GM18505 (cell line): ENCODE measurements at regions not wholly inside any gene's neighbourhood (a gene's known extent, or its start where the extent isn't known, plus 50 kb on each side); places are given as distances from the start of the nearest gene placed in this dataset.

ENCODE experiments used
- ATAC-seq: cut with Tn5 transposase; IDR thresholded peaks from one replicate; pipeline ENCODE4 v1.9.1; 2021; ENCODE audit not compliant: unreplicated experiment
- POLR2A ChIP-seq: IDR thresholded peaks from 4 replicates; pipeline ENCODE4 v1.6.1; 2011; ENCODE audit warnings: borderline replicate concordance; ENCODE audit not compliant: insufficient read depth, insufficient read length; ENCODE audit errors: extremely low read depth

- TF ChIP-seq POLR2A, result no peak
- ATAC-seq, result no peak
These were observed 1663.3 kb downstream of the EFNB2 start for GRCh38 chr13:104872153-104872552.

- no peak for TF ChIP-seq POLR2A
- no peak for ATAC-seq
These were observed 1664.0 kb downstream of the EFNB2 start for GRCh38 chr13:104871456-104871855.

GRCh38 chr13:104869501-104869900, 1666.0 kb downstream of the EFNB2 start:
- ATAC-seq, result no peak
- TF ChIP-seq POLR2A, result no peak

GRCh38 chr13:104868806-104869205, 1666.7 kb downstream of the EFNB2 start:
- ATAC-seq, result no peak
- TF ChIP-seq POLR2A, result no peak

GRCh38 chr13:104855581-104855980, 1679.9 kb downstream of the EFNB2 start:
- no peak for TF ChIP-seq POLR2A
- no peak for ATAC-seq

- ATAC-seq, result no peak
- no peak for TF ChIP-seq POLR2A
These were observed 1680.8 kb downstream of the EFNB2 start for GRCh38 chr13:104854698-104855097.

- no peak for TF ChIP-seq POLR2A
- ATAC-seq, result no peak
These were observed 1681.5 kb downstream of the EFNB2 start for GRCh38 chr13:104854007-104854406.

GRCh38 chr13:104847922-104848321, 1687.5 kb downstream of the EFNB2 start:
- TF ChIP-seq POLR2A, result no peak
- ATAC-seq, result no peak

GRCh38 chr13:104843401-104843800, 1692.1 kb downstream of the EFNB2 start:
- TF ChIP-seq POLR2A, result no peak

GRCh38 chr13:104841110-104841509, 1694.4 kb downstream of the EFNB2 start:
- TF ChIP-seq POLR2A, result no peak
- ATAC-seq, result no peak

More at GRCh38 chr13:104843401-104843800, 1692.1 kb downstream of the EFNB2 start:
- ATAC-seq, result no peak

GRCh38 chr13:104837756-104838155, 1697.7 kb downstream of the EFNB2 start:
- no peak for TF ChIP-seq POLR2A
- no peak for ATAC-seq

GRCh38 chr13:104833221-104833620, 1702.2 kb downstream of the EFNB2 start:
- ATAC-seq, result no peak
- TF ChIP-seq POLR2A, result no peak

GRCh38 chr13:104832231-104832630, 1703.2 kb downstream of the EFNB2 start:
- no peak for TF ChIP-seq POLR2A

GRCh38 chr13:104831831-104832230, 1703.6 kb downstream of the EFNB2 start:
- no peak for ATAC-seq
- TF ChIP-seq POLR2A, result no peak

More at GRCh38 chr13:104832231-104832630, 1703.2 kb downstream of the EFNB2 start:
- no peak for ATAC-seq

GRCh38 chr13:104823709-104824108, 1711.8 kb downstream of the EFNB2 start:
- ATAC-seq, result no peak
- TF ChIP-seq POLR2A, result no peak
